PC-3 (cell line): ENCODE measurements at regions not wholly inside any gene's neighbourhood (a gene's known extent, or its start where the extent isn't known, plus 50 kb on each side); places are given as distances from the start of the nearest gene placed in this dataset.

Source experiments
- ATAC-seq: fragments of 200-7000 bp; cut with Tn5 transposase; 2 replicates; pipeline ENCODE4 v1.9.1; 2020; ENCODE audit warnings: mild to moderate bottlenecking, moderate library complexity
- BruUV-seq: library from RNA; stranded (reverse); fragments of 400-500 nt; replicated peaks from 2 replicates; lab custom pipeline; 2021; lab: Mats Ljungman, UMichigan
- CTCF ChIA-PET: fragments of 300-600 bp; sonication (Branson Sonifier 250); formaldehyde crosslinking; loops from one replicate; lab custom pipeline; 2022; ENCODE audit warnings: antibody characterized with exemption; lab: Charles Lee
- POLR2A ChIA-PET: fragments of 300-600 bp; sonication (Branson Sonifier 250); formaldehyde crosslinking; loops from one replicate; lab custom pipeline; 2022; ENCODE audit warnings: antibody characterized with exemption; ENCODE audit not compliant: unreplicated experiment; lab: Charles Lee
- DNase-seq: peaks from one replicate; pipeline ENCODE4 v3.0.0-alpha.2; 2015
- H2AFZ ChIP-seq: fragments of 300-600 bp; sonication (generic); 2 replicates; pipeline ENCODE4 v1.6.0; 2016; ENCODE audit warnings: antibody characterized with exemption, low read length
- H3F3A ChIP-seq: fragments of 300-600 bp; sonication (generic); one replicate; pipeline ENCODE4 v1.6.0; 2017; ENCODE audit warnings: antibody characterized with exemption, low read length, control low read depth, mild to moderate bottlenecking; ENCODE audit not compliant: unreplicated experiment
- H3K27ac ChIP-seq: fragments of 300-600 bp; sonication (generic); 2 replicates; pipeline ENCODE4 v1.5.1; 2016; ENCODE audit warnings: mild to moderate bottlenecking, low read length
- H3K27me3 ChIP-seq: fragments of 300-600 bp; sonication (generic); 2 replicates; pipeline ENCODE4 v1.6.1; 2016; ENCODE audit warnings: low read length, mixed read lengths
- H3K36me3 ChIP-seq: fragments of 300-600 bp; sonication (generic); 2 replicates; pipeline ENCODE4 v1.6.1; 2016; ENCODE audit warnings: low read depth, mixed run types, low read length, mixed read lengths
- H3K4me1 ChIP-seq: fragments of 300-600 bp; sonication (generic); 2 replicates; pipeline ENCODE4 v1.5.1; 2016; ENCODE audit warnings: low read length; ENCODE audit not compliant: insufficient read depth
- H3K4me2 ChIP-seq: fragments of 300-600 bp; sonication (generic); 2 replicates; pipeline ENCODE4 v1.6.0; 2016; ENCODE audit warnings: low read length
- H3K4me3 ChIP-seq: fragments of 300-600 bp; sonication (generic); 2 replicates; pipeline ENCODE4 v1.5.1; 2016; ENCODE audit warnings: mild to moderate bottlenecking, low read length, mixed read lengths
- H3K79me2 ChIP-seq: fragments of 300-600 bp; sonication (generic); 2 replicates; pipeline ENCODE4 v1.6.1; 2017; ENCODE audit warnings: low read length, mixed read lengths
- H3K9ac ChIP-seq: fragments of 300-600 bp; sonication (generic); 2 replicates; pipeline ENCODE4 v1.6.0; 2016; ENCODE audit warnings: mild to moderate bottlenecking, low read length
- H3K9me2 ChIP-seq: fragments of 300-600 bp; sonication (generic); replicated peaks from 2 replicates; pipeline ENCODE4 v1.6.1; 2016; ENCODE audit warnings: mixed run types, low read length, mixed read lengths
- H3K9me3 ChIP-seq: fragments of 300-600 bp; sonication (generic); 2 replicates; pipeline ENCODE4 v1.6.1; 2016; ENCODE audit warnings: low read length, mixed read lengths
- H4K20me1 ChIP-seq: fragments of 300-600 bp; sonication (generic); 2 replicates; pipeline ENCODE4 v1.6.1; 2016; ENCODE audit warnings: low read length, mixed read lengths
- EZH2 ChIP-seq: fragments of 300-600 bp; sonication (generic); IDR thresholded peaks from one replicate; pipeline ENCODE4 v1.6.1; 2017; ENCODE audit warnings: antibody characterized with exemption, mild to moderate bottlenecking, low read length; ENCODE audit not compliant: unreplicated experiment
- EZH2phosphoT487 ChIP-seq: fragments of 300-600 bp; sonication (generic); IDR thresholded peaks from 2 replicates; pipeline ENCODE4 v1.6.1; 2018; ENCODE audit warnings: mild to moderate bottlenecking, antibody characterized with exemption, low read length, borderline replicate concordance
- intact Hi-C: fragments of 100-400 bp; cut with micrococcal nuclease; formaldehyde crosslinking; loops from 2 replicates; pipeline ENCODE4 v1.9.0; 2023
- TF ChIP-seq, protein P1 (sequence below): fragments of 300-600 bp; sonication (generic); conservative IDR thresholded peaks from 2 replicates; pipeline ENCODE4 v1.5.1; 2017; ENCODE audit warnings: antibody characterized with exemption, low read depth, mild to moderate bottlenecking, low read length

DNA sequence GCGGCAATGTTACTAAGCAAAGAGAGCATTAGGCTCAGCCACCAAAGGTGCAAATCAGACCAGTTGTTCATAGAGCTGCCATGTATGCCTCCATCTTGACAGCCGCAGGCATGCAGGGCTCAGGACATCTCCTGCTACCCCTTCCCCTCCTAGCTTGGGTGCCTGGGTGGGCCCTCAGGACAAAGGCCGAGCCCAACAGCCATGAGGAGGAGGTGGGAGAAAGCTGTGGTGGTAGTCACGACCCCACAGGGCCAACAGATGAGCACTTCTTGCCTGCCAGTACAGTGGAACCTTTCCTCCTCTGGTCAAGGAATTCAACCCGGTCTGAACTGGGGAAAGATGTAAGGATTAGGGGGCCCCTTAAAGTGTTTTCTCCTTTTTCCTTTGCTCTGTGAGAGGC, 386.4 kb upstream of the SLITRK6 start:
- H3K4me1 ChIP-seq = no peaks in the 10 kb centered on the region
- intact Hi-C loops = no loop called here
- no peak overlapping the region for H2AFZ ChIP-seq
- DNase-seq = no peak
- H3K9ac ChIP-seq = no peak overlapping the region
- ATAC-seq = no peak
- POLR2A ChIA-PET = no interaction called here
- no peaks in the 10 kb centered on the region for H3F3A ChIP-seq
- no peak overlapping the region for H3K4me2 ChIP-seq
- no peak overlapping the region for H3K4me3 ChIP-seq
- H4K20me1 ChIP-seq = no peaks in the 10 kb centered on the region
- H3K27me3 ChIP-seq = no peaks in the 10 kb centered on the region
- H3K79me2 ChIP-seq = no peaks in the 10 kb centered on the region
- CTCF ChIA-PET = no interaction called here
- H3K9me2 ChIP-seq = no peaks in the 10 kb centered on the region
- BruUV-seq = no TSS peak
- TF ChIP-seq EZH2phosphoT487 (no peak), EZH2 (no peak)
- TF ChIP-seq, protein P1, sequence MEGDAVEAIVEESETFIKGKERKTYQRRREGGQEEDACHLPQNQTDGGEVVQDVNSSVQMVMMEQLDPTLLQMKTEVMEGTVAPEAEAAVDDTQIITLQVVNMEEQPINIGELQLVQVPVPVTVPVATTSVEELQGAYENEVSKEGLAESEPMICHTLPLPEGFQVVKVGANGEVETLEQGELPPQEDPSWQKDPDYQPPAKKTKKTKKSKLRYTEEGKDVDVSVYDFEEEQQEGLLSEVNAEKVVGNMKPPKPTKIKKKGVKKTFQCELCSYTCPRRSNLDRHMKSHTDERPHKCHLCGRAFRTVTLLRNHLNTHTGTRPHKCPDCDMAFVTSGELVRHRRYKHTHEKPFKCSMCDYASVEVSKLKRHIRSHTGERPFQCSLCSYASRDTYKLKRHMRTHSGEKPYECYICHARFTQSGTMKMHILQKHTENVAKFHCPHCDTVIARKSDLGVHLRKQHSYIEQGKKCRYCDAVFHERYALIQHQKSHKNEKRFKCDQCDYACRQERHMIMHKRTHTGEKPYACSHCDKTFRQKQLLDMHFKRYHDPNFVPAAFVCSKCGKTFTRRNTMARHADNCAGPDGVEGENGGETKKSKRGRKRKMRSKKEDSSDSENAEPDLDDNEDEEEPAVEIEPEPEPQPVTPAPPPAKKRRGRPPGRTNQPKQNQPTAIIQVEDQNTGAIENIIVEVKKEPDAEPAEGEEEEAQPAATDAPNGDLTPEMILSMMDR = no peak
- no peak overlapping the region for H3K27ac ChIP-seq
- H3K36me3 ChIP-seq = no peaks in the 10 kb centered on the region
- no peaks in the 10 kb centered on the region for H3K9me3 ChIP-seq

DNA sequence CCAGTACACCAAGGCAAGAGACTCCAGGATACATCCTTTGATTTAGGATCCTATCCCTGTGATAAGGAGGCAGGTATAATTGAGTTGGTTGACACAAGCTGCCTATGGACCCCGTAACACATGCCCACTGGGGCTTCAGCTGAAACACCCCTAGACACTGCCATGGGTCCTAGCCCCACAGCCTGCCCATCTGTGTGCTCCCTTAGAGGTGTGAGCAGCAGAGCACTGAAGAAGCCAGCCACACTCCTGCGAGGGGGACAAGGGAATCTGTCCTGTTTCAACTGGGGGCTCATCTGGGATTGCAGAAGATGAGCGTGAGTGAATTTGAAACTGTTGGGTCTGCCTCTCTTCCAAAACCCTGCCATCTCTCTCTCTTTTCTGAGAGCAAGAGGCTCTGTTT, 385.9 kb upstream of the SLITRK6 start:
- ChIA-PET CTCF (no interaction called here), POLR2A (no interaction called here)
- no peaks in the 10 kb centered on the region for H3K9me3 ChIP-seq
- no peaks in the 10 kb centered on the region for H3K36me3 ChIP-seq
- no peak overlapping the region for H3K4me3 ChIP-seq
- no peaks in the 10 kb centered on the region for H3K27me3 ChIP-seq
- H4K20me1 ChIP-seq = no peaks in the 10 kb centered on the region
- BruUV-seq = no TSS peak
- no peak overlapping the region for H3K9ac ChIP-seq
- no peaks in the 10 kb centered on the region for H3F3A ChIP-seq
- H3K9me2 ChIP-seq = no peaks in the 10 kb centered on the region
- no peak for ATAC-seq
- DNase-seq = no peak
- H3K79me2 ChIP-seq = no peaks in the 10 kb centered on the region
- no peaks in the 10 kb centered on the region for H3K4me1 ChIP-seq
- intact Hi-C loops = no loop called here
- TF ChIP-seq EZH2 = no peak
- TF ChIP-seq, protein P1 = no peak
- no peak for TF ChIP-seq EZH2phosphoT487
- no peak overlapping the region for H3K4me2 ChIP-seq
- H3K27ac ChIP-seq = no peak overlapping the region
- H2AFZ ChIP-seq = no peak overlapping the region

DNA sequence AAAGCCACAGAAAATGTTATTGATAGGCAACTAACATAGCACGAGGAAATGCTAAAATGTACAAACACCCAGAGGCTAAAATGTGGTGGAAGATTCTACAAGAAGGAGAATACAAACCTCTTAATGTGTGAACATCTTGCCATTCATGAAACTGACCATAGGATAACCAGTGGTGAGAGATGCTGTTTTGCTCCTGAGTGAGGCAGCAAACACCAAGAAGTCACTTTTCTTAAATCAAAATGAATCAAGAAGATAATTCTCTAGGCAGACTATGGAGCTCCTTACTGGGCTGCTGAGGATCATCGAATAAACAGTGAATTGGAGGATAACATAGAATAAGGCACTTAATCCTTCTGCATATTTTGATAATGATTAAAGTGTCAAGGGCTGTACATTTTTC, 375.4 kb upstream of the SLITRK6 start:
- POLR2A ChIA-PET = no interaction called here
- no peaks in the 10 kb centered on the region for H3K4me1 ChIP-seq
- no peak overlapping the region for H3K27ac ChIP-seq
- no peaks in the 10 kb centered on the region for H3K9me2 ChIP-seq
- intact Hi-C loops = loop anchor here (2.0 kb wide), 1 partner anchor 290 kb away; no protein-coding TSS in a partner anchor
- DNase-seq (peak; percentile 7), ATAC-seq (peak; percentile 31; the same call in 1 of the 2 replicates)
- no peaks in the 10 kb centered on the region for H3K9me3 ChIP-seq
- no peak overlapping the region for H2AFZ ChIP-seq
- no peaks in the 10 kb centered on the region for H3K79me2 ChIP-seq
- TF ChIP-seq EZH2 = no peak
- no peak for TF ChIP-seq EZH2phosphoT487
- TF ChIP-seq, protein P1 = no peak; the same call in 1 of the 2 replicates
- H3K9ac ChIP-seq = no peak overlapping the region
- H3K27me3 ChIP-seq = no peaks in the 10 kb centered on the region
- no peak overlapping the region for H3K4me2 ChIP-seq
- H4K20me1 ChIP-seq = no peaks in the 10 kb centered on the region
- BruUV-seq = no TSS peak
- H3F3A ChIP-seq = no peaks in the 10 kb centered on the region
- CTCF ChIA-PET = interaction anchor here (0.8 kb wide), 1 partner anchor 204 kb away, joined by 3 read pairs; no protein-coding TSS in a partner anchor
- no peak overlapping the region for H3K4me3 ChIP-seq
- no peaks in the 10 kb centered on the region for H3K36me3 ChIP-seq
